WTC11 (cell line): ENCODE measurements at regions not wholly inside any gene's neighbourhood (a gene's known extent, or its start where the extent isn't known, plus 50 kb on each side); places are given as distances from the start of the nearest gene placed in this dataset.

Experiments
- ESRRA ChIP-seq: sonication (generic); formaldehyde crosslinking; IDR thresholded peaks from 2 replicates; pipeline ENCODE4 v1.8.1; 2022; ENCODE audit warnings: mild to moderate bottlenecking, missing genetic modification reagents, borderline replicate concordance
- ETV6 ChIP-seq: sonication (generic); formaldehyde crosslinking; IDR thresholded peaks from 2 replicates; pipeline ENCODE4 v1.8.1; 2022; ENCODE audit warnings: mild to moderate bottlenecking, missing genetic modification reagents
- KAT7 ChIP-seq: sonication (generic); formaldehyde crosslinking; IDR thresholded peaks from 2 replicates; pipeline ENCODE4 v1.8.1; 2023; ENCODE audit warnings: missing genetic modification reagents, mild to moderate bottlenecking, borderline replicate concordance
- NFYB ChIP-seq: sonication (generic); formaldehyde crosslinking; conservative IDR thresholded peaks from 2 replicates; pipeline ENCODE4 v1.8.0; 2022; ENCODE audit warnings: low read depth, missing genetic modification reagents
- TEAD4 ChIP-seq: sonication (generic); formaldehyde crosslinking; IDR thresholded peaks from 2 replicates; pipeline ENCODE4 v1.8.0; 2022; ENCODE audit warnings: mild to moderate bottlenecking, missing genetic modification reagents
- ZBTB21 ChIP-seq: sonication (generic); formaldehyde crosslinking; IDR thresholded peaks from 2 replicates; pipeline ENCODE4 v1.8.1; 2023; ENCODE audit warnings: mild to moderate bottlenecking, missing genetic modification reagents, borderline replicate concordance
- ZNF232 ChIP-seq: sonication (generic); formaldehyde crosslinking; IDR thresholded peaks from 2 replicates; pipeline ENCODE4 v1.8.0; 2022; ENCODE audit warnings: mild to moderate bottlenecking, missing genetic modification reagents
- TF ChIP-seq, protein P1 (sequence below): fragments of 200-600 bp; IDR thresholded peaks from 2 replicates; pipeline ENCODE4 v1.8.0; 2022; ENCODE audit warnings: antibody characterized with exemption
- TF ChIP-seq, protein P2 (sequence below): sonication (generic); formaldehyde crosslinking; IDR thresholded peaks from 2 replicates; pipeline ENCODE4 v1.8.1; 2022; ENCODE audit warnings: low read depth, missing genetic modification reagents, borderline replicate concordance
- TF ChIP-seq, protein P3 (sequence below): sonication (generic); formaldehyde crosslinking; IDR thresholded peaks from 2 replicates; pipeline ENCODE4 v1.8.1; 2023; ENCODE audit warnings: mild to moderate bottlenecking, missing genetic modification reagents, moderate library complexity
- TF ChIP-seq, protein P4 (sequence below): sonication (generic); formaldehyde crosslinking; IDR thresholded peaks from 2 replicates; pipeline ENCODE4 v1.8.0; 2022; ENCODE audit warnings: mild to moderate bottlenecking, missing genetic modification reagents

DNA sequence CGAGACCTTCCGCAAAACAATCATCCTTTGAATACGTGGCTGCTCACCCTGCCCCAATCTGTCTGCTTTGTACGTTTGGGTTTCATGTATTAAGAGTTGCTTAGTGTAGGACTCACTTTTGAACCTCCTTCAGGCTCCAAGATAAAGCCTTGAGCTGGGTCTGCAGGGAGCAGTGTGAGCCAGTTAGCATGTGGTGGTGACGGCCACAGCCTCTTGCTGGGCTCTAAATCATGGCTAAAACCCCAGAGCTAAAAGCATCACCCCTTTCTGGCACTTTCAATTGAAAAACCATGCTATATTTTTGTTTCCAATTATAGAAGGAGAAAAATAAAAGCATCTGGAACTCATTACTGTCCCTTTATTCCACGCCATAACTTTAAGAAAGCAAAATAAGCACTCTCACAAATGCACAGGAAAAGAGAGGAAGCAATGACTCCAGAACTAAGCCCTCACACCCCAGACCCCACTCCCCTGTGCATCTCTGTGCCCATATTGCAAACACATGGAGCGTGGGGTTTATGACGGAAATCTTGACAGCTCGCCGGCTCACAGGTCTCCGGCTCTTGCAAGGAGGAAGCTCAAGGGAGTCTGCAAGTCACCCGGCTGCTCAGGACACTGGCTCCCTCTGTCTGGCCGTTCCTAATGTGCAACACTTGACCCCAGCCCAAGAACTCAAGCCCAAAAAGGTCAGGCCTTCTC lies 135.5 kb downstream of the MIS18A start:
- TF ChIP-seq ZBTB21 (CRISPR knock-in tag) (no peak), NFYB (no peak), ZNF232 (CRISPR knock-in tag) (no peak), TEAD4 (CRISPR knock-in tag) (no peak), ESRRA (CRISPR knock-in tag) (no peak), KAT7 (CRISPR knock-in tag) (no peak), ETV6 (CRISPR knock-in tag) (no peak)
- TF ChIP-seq, protein P1, sequence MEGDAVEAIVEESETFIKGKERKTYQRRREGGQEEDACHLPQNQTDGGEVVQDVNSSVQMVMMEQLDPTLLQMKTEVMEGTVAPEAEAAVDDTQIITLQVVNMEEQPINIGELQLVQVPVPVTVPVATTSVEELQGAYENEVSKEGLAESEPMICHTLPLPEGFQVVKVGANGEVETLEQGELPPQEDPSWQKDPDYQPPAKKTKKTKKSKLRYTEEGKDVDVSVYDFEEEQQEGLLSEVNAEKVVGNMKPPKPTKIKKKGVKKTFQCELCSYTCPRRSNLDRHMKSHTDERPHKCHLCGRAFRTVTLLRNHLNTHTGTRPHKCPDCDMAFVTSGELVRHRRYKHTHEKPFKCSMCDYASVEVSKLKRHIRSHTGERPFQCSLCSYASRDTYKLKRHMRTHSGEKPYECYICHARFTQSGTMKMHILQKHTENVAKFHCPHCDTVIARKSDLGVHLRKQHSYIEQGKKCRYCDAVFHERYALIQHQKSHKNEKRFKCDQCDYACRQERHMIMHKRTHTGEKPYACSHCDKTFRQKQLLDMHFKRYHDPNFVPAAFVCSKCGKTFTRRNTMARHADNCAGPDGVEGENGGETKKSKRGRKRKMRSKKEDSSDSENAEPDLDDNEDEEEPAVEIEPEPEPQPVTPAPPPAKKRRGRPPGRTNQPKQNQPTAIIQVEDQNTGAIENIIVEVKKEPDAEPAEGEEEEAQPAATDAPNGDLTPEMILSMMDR, result no peak
- TF ChIP-seq, protein P2, sequence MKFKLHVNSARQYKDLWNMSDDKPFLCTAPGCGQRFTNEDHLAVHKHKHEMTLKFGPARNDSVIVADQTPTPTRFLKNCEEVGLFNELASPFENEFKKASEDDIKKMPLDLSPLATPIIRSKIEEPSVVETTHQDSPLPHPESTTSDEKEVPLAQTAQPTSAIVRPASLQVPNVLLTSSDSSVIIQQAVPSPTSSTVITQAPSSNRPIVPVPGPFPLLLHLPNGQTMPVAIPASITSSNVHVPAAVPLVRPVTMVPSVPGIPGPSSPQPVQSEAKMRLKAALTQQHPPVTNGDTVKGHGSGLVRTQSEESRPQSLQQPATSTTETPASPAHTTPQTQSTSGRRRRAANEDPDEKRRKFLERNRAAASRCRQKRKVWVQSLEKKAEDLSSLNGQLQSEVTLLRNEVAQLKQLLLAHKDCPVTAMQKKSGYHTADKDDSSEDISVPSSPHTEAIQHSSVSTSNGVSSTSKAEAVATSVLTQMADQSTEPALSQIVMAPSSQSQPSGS (CRISPR knock-in tag), result no peak
- TF ChIP-seq, protein P3, sequence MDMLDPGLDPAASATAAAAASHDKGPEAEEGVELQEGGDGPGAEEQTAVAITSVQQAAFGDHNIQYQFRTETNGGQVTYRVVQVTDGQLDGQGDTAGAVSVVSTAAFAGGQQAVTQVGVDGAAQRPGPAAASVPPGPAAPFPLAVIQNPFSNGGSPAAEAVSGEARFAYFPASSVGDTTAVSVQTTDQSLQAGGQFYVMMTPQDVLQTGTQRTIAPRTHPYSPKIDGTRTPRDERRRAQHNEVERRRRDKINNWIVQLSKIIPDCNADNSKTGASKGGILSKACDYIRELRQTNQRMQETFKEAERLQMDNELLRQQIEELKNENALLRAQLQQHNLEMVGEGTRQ (CRISPR knock-in tag), result no peak
- TF ChIP-seq, protein P4, sequence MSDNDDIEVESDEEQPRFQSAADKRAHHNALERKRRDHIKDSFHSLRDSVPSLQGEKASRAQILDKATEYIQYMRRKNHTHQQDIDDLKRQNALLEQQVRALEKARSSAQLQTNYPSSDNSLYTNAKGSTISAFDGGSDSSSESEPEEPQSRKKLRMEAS, result no peak
